Heart left ventricle (tissue), 13 donors: ENCODE measurements at regions not wholly inside any gene's neighbourhood (a gene's known extent, or its start where the extent isn't known, plus 50 kb on each side); places are given as distances from the start of the nearest gene placed in this dataset.

Experiments
- POLR2A ChIP-seq, 2 donors: fragments of 450-650 bp; IDR thresholded peaks; one replicate each; pipeline ENCODE4 v1.6.1; 2017; ENCODE audit warnings: antibody characterized with exemption in 2 of 2, mild to moderate bottlenecking in 2 of 2, moderate library complexity in 2 of 2
- TF ChIP-seq, protein P1 (sequence below), 12 donors: fragments of 200-600 bp; sonication (generic) in 4 of 12; IDR thresholded peaks; one replicate each; pipeline versions ENCODE4 v1.5.0 to v1.8.0; 2018 to 2022; ENCODE audit warnings: antibody characterized with exemption in 12 of 12, mild to moderate bottlenecking in 5 of 12
- donor health status: ischemic (EF 13 %, LVEDD 7.1; RV severe dilation, severe dysfunction).
- donor health status: DM: no; HTN: yes; CAD: no.
- donor health status: DM: no; HTN: no; CAD: no.
- donor health status: ischemic (EF 25% LVEDD 6.9; RV normal size, moderate dysfunction).
- donor health status: ischemic (EF 25% LVEDD 5.7; RV mildly dilated, moderate dysfunction).
- donor health status: ischemic (EF 35%, LVEDD 5.7; RV mildly dilated, moderate dysfunction).
- donor health status: nonischemic (EF 11% LVEDD 7.7; RV severe dilation, severe dysfunction).
- donor health status: DM: yes; HTN: yes; CAD: no.
- donor health status: PGD.
- donor health status: ischemic (EF 29% LVEDD 5.4; RV normal size, mild dysfunction).
- donor health status: nonischemic (EF 23%, LVEDD 6.1; RV moderate dilation, normal function).

DNA sequence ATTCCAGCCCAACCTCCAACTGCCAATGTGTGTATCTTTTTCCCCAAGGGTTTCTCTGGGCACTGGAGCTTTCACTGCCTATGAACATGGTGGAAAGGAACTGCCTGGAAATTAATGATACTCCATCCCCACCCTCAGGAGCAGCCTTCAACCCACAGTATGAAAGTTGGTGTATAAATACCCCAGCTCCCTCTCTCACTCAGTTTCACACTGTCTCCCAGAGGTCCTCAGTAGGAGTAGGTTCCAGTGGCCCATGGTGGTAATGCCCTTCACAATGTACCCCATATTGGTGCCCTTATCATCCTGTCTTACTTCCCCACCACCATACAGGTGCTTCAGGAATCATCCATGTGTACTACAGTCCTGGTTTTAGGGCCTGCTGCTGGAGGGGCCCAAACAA is 462.6 kb downstream of the MIAT start:
- TF ChIP-seq, protein P1, sequence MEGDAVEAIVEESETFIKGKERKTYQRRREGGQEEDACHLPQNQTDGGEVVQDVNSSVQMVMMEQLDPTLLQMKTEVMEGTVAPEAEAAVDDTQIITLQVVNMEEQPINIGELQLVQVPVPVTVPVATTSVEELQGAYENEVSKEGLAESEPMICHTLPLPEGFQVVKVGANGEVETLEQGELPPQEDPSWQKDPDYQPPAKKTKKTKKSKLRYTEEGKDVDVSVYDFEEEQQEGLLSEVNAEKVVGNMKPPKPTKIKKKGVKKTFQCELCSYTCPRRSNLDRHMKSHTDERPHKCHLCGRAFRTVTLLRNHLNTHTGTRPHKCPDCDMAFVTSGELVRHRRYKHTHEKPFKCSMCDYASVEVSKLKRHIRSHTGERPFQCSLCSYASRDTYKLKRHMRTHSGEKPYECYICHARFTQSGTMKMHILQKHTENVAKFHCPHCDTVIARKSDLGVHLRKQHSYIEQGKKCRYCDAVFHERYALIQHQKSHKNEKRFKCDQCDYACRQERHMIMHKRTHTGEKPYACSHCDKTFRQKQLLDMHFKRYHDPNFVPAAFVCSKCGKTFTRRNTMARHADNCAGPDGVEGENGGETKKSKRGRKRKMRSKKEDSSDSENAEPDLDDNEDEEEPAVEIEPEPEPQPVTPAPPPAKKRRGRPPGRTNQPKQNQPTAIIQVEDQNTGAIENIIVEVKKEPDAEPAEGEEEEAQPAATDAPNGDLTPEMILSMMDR (IDR thresholded peaks at IDR 0.05) = no peak
- TF ChIP-seq POLR2A (IDR thresholded peaks at IDR 0.05) = no peak
